ENCODE measurements at regions not wholly inside any gene's neighbourhood (a gene's known extent, or its start where the extent isn't known, plus 50 kb on each side); places are given as distances from the start of the nearest gene placed in this dataset.

DNA sequence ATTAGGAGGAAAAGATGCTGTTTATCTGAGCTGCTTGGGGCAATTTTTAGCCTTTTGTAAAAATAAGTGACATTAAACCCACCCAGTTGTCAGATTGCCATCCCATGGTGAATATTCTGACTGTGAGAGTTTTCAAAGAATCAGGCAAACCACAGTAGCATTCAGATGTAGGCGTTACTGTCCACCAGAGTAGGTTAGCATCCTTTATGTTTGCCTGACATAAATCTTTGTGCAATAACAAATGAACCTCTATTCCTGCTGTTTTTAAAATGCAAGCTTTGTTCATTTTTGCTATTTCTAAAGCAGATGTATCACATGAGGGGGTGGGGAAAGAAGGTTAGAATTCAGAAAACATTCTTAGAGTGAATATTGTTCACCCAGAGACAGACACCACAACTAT is 427.8 kb downstream of the CDH9 start:
- no peak for DNase-seq
- H4K20me1 ChIP-seq (ENCODE audit: insufficient read depth, low read length): no peaks in the 10 kb centered on the region
- H3K9ac ChIP-seq (ENCODE audit: low read length): no peak overlapping the region
- no peak overlapping the region for H2AFZ ChIP-seq (ENCODE audit: low read length)
- TF ChIP-seq EZH2 (optimal IDR thresholded peaks at IDR 0.05; ENCODE audit: low read depth, low read length): no peak
- no peak for TF ChIP-seq EZH2phosphoT487 (IDR thresholded peaks at IDR 0.05; ENCODE audit: low read length)
- TF ChIP-seq, protein P1, sequence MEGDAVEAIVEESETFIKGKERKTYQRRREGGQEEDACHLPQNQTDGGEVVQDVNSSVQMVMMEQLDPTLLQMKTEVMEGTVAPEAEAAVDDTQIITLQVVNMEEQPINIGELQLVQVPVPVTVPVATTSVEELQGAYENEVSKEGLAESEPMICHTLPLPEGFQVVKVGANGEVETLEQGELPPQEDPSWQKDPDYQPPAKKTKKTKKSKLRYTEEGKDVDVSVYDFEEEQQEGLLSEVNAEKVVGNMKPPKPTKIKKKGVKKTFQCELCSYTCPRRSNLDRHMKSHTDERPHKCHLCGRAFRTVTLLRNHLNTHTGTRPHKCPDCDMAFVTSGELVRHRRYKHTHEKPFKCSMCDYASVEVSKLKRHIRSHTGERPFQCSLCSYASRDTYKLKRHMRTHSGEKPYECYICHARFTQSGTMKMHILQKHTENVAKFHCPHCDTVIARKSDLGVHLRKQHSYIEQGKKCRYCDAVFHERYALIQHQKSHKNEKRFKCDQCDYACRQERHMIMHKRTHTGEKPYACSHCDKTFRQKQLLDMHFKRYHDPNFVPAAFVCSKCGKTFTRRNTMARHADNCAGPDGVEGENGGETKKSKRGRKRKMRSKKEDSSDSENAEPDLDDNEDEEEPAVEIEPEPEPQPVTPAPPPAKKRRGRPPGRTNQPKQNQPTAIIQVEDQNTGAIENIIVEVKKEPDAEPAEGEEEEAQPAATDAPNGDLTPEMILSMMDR (IDR thresholded peaks at IDR 0.05; ENCODE audit: low read length): no peak
- no peaks in the 10 kb centered on the region for H3K9me3 ChIP-seq (replicated peaks; ENCODE audit: insufficient read depth, low read length)
- H3K4me3 ChIP-seq (ENCODE audit: low read length): no peak overlapping the region
- H3K36me3 ChIP-seq (replicated peaks; ENCODE audit: insufficient read depth, low read length): no peaks in the 10 kb centered on the region
- H3K4me2 ChIP-seq (ENCODE audit: low read depth, low read length): no peak overlapping the region
- no peaks in the 10 kb centered on the region for H3K4me1 ChIP-seq (ENCODE audit: low read length)
- H3F3A ChIP-seq (ENCODE audit: insufficient read depth, low read length): no peaks in the 10 kb centered on the region
- no peaks in the 10 kb centered on the region for H3K79me2 ChIP-seq (ENCODE audit: low read length)
- no peak overlapping the region for H3K27ac ChIP-seq (ENCODE audit: low read length)
- H3K27me3 ChIP-seq (replicated peaks; ENCODE audit: insufficient read depth, low read length): no peaks in the 10 kb centered on the region
- no peaks in the 10 kb centered on the region for H3K9me2 ChIP-seq (replicated peaks; ENCODE audit: insufficient read depth, low read length)

DNA sequence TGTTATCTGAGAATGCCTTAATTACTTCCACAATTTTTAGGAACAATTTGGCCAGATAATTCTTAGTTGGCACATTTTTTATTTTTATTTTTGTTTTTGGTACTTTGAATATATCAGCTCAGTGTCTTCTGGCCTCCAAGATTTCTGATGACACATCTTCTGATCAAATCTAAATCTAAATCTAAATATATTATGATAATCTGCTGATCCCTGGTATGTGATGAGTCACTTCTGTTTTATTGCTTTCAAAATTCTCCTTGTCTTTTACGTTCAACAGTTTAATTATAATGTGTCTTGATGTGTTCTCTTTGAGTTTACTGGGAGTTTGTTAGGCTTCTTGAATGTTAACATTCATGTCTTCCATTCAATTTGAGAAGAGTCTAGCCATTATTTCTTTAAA is 436.8 kb downstream of the CDH9 start:
- Histone ChIP-seq H3K4me1 (ENCODE audit: low read length) (no peaks in the 10 kb centered on the region), H3F3A (ENCODE audit: insufficient read depth, low read length) (no peaks in the 10 kb centered on the region), H3K36me3 (replicated peaks; ENCODE audit: insufficient read depth, low read length) (no peaks in the 10 kb centered on the region), H3K9me3 (replicated peaks; ENCODE audit: insufficient read depth, low read length) (no peaks in the 10 kb centered on the region), H3K9ac (ENCODE audit: low read length) (no peak overlapping the region), H3K4me3 (ENCODE audit: low read length) (no peak overlapping the region), H2AFZ (ENCODE audit: low read length) (no peak overlapping the region), H4K20me1 (ENCODE audit: insufficient read depth, low read length) (no peaks in the 10 kb centered on the region), H3K4me2 (ENCODE audit: low read depth, low read length) (no peak overlapping the region), H3K27ac (ENCODE audit: low read length) (no peak overlapping the region), H3K27me3 (replicated peaks; ENCODE audit: insufficient read depth, low read length) (no peaks in the 10 kb centered on the region), H3K79me2 (ENCODE audit: low read length) (no peaks in the 10 kb centered on the region), H3K9me2 (replicated peaks; ENCODE audit: insufficient read depth, low read length) (no peaks in the 10 kb centered on the region)
- no peak for DNase-seq
- TF ChIP-seq EZH2phosphoT487 (IDR thresholded peaks at IDR 0.05; ENCODE audit: low read length) (no peak), EZH2 (optimal IDR thresholded peaks at IDR 0.05; ENCODE audit: low read depth, low read length) (no peak)
- TF ChIP-seq, protein P1 (IDR thresholded peaks at IDR 0.05; ENCODE audit: low read length): no peak

DNA sequence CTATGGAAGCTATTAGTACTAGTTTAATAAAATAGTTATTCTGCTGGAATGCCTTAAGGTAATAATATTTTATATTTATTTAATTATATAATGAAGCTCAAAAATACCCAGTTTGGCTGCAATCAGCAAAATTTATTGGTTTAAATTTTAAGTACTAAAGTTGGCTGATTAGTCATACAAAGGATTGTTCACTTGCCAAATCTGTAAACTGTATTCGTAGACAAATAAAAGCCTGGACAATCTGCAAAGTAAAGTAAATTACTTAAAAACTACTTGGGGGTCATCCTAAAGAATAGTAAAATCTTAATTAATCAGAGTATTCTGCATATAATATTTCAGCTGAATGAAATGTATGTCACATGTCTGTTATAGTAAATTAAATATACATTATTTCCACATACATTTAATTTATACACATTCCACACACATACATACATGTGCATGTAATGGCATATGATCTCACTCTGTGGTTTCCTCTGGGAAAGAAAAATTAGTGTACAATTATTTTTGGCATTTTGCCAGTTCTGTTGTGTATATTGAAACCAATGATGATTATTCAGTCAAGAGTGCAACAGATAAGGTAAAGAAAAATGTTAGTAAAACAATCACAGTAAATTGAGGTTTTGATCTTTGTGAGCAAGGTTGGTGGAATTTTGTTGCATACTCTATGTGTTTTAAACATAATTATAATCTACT is 455.9 kb downstream of the CDH9 start:
- no peak overlapping the region for H3K4me3 ChIP-seq (ENCODE audit: low read length)
- no peaks in the 10 kb centered on the region for H3K79me2 ChIP-seq (ENCODE audit: low read length)
- no peak overlapping the region for H3K27ac ChIP-seq (ENCODE audit: low read length)
- TF ChIP-seq, protein P1 (IDR thresholded peaks at IDR 0.05; ENCODE audit: low read length): no peak
- no peak for TF ChIP-seq EZH2phosphoT487 (IDR thresholded peaks at IDR 0.05; ENCODE audit: low read length)
- no peak for TF ChIP-seq EZH2 (optimal IDR thresholded peaks at IDR 0.05; ENCODE audit: low read depth, low read length)
- H2AFZ ChIP-seq (ENCODE audit: low read length): no peak overlapping the region
- no peak overlapping the region for H3K4me2 ChIP-seq (ENCODE audit: low read depth, low read length)
- no peak for DNase-seq
- no peaks in the 10 kb centered on the region for H3K27me3 ChIP-seq (replicated peaks; ENCODE audit: insufficient read depth, low read length)
- H3K4me1 ChIP-seq (ENCODE audit: low read length): no peaks in the 10 kb centered on the region
- no peaks in the 10 kb centered on the region for H4K20me1 ChIP-seq (ENCODE audit: insufficient read depth, low read length)
- no peaks in the 10 kb centered on the region for H3F3A ChIP-seq (ENCODE audit: insufficient read depth, low read length)
- no peak overlapping the region for H3K9ac ChIP-seq (ENCODE audit: low read length)
- no peaks in the 10 kb centered on the region for H3K9me3 ChIP-seq (replicated peaks; ENCODE audit: insufficient read depth, low read length)
- H3K36me3 ChIP-seq (replicated peaks; ENCODE audit: insufficient read depth, low read length): no peaks in the 10 kb centered on the region
- no peaks in the 10 kb centered on the region for H3K9me2 ChIP-seq (replicated peaks; ENCODE audit: insufficient read depth, low read length)

Measured in MM.1S (cell line).